ENCODE measurements at regions not wholly inside any gene's neighbourhood (a gene's known extent, or its start where the extent isn't known, plus 50 kb on each side); places are given as distances from the start of the nearest gene placed in this dataset.

DNA sequence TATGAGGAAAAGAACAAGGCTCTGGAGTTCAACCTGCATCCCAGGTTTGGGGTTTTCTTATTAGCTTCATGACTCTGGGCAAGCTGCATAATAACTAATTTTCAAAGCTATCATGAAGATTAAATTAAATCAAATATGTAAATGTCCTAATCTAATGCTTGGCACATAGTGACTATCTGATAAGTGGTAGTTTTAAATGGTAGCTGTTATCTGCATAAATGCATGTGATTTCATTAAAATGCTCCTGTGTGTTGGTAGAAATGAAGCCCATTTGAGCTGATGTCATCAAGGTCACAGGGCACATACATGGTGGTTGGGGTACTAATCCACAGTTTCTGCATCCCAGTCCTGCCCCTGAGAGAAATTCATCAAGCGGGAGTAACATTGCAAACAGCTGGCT is 428.8 kb downstream of the LRATD1 start:
- Histone ChIP-seq H3K27ac (ENCODE audit: low read depth, low read length) (no peak overlapping the region), H3K36me3 (ENCODE audit: control insufficient read depth, insufficient read depth, low read length) (no peaks in the 10 kb centered on the region), H3K9me3 (ENCODE audit: control insufficient read depth, insufficient read depth, low read depth, low read length) (0 out of 2 replicates have a peak, but pooled peaks cover 3% of the 10 kb centered on the region), H3K4me1 (ENCODE audit: control insufficient read depth, insufficient read depth, low read length) (0 out of 2 replicates have a peak, but pooled peaks cover 5% of the 10 kb centered on the region), H3K27me3 (ENCODE audit: control insufficient read depth, insufficient read depth, low read length) (no peaks in the 10 kb centered on the region), H3K9ac (ENCODE audit: low read length) (no peak overlapping the region), H3K4me3 (ENCODE audit: low read depth, low read length) (no peak overlapping the region)

- H3K4me3 ChIP-seq (ENCODE audit: low read depth, low read length), result no peak overlapping the region
- no peak overlapping the region for H3K9ac ChIP-seq (ENCODE audit: low read length)
- H3K4me1 ChIP-seq (ENCODE audit: control insufficient read depth, insufficient read depth, low read length), result 0 out of 2 replicates have a peak, but pooled peaks cover 4% of the 10 kb centered on the region
- H3K9me3 ChIP-seq (ENCODE audit: control insufficient read depth, insufficient read depth, low read depth, low read length), result 0 out of 2 replicates have a peak, but pooled peaks cover 3% of the 10 kb centered on the region
- no peak overlapping the region for H3K27ac ChIP-seq (ENCODE audit: low read depth, low read length)
- H3K27me3 ChIP-seq (ENCODE audit: control insufficient read depth, insufficient read depth, low read length), result no peaks in the 10 kb centered on the region
- H3K36me3 ChIP-seq (ENCODE audit: control insufficient read depth, insufficient read depth, low read length), result no peaks in the 10 kb centered on the region
Measured at GRCh38 chr2:15066138-15066537, 433.6 kb downstream of the LRATD1 start.

GRCh38 chr2:15069149-15069548 is 436.6 kb downstream of the LRATD1 start:
- H3K27ac ChIP-seq (ENCODE audit: low read depth, low read length), result no peak overlapping the region
- no peaks in the 10 kb centered on the region for H3K36me3 ChIP-seq (ENCODE audit: control insufficient read depth, insufficient read depth, low read length)
- H3K4me1 ChIP-seq (ENCODE audit: control insufficient read depth, insufficient read depth, low read length), result 0 out of 2 replicates have a peak, but pooled peaks cover 4% of the 10 kb centered on the region
- H3K27me3 ChIP-seq (ENCODE audit: control insufficient read depth, insufficient read depth, low read length), result no peaks in the 10 kb centered on the region
- no peak overlapping the region for H3K9ac ChIP-seq (ENCODE audit: low read length)
- 0 out of 2 replicates have a peak, but pooled peaks cover 3% of the 10 kb centered on the region for H3K9me3 ChIP-seq (ENCODE audit: control insufficient read depth, insufficient read depth, low read depth, low read length)
- no peak overlapping the region for H3K4me3 ChIP-seq (ENCODE audit: low read depth, low read length)

- Histone ChIP-seq H3K36me3 (ENCODE audit: control insufficient read depth, insufficient read depth, low read length) (no peaks in the 10 kb centered on the region), H3K4me1 (ENCODE audit: control insufficient read depth, insufficient read depth, low read length) (0 out of 2 replicates have a peak, but pooled peaks cover 4% of the 10 kb centered on the region), H3K27ac (ENCODE audit: low read depth, low read length) (no peak overlapping the region), H3K9ac (ENCODE audit: low read length) (no peak overlapping the region), H3K9me3 (ENCODE audit: control insufficient read depth, insufficient read depth, low read depth, low read length) (no peaks in the 10 kb centered on the region), H3K27me3 (ENCODE audit: control insufficient read depth, insufficient read depth, low read length) (no peaks in the 10 kb centered on the region), H3K4me3 (ENCODE audit: low read depth, low read length) (no peak overlapping the region)
Measured at GRCh38 chr2:15072836-15073235, 440.3 kb downstream of the LRATD1 start.

DNA sequence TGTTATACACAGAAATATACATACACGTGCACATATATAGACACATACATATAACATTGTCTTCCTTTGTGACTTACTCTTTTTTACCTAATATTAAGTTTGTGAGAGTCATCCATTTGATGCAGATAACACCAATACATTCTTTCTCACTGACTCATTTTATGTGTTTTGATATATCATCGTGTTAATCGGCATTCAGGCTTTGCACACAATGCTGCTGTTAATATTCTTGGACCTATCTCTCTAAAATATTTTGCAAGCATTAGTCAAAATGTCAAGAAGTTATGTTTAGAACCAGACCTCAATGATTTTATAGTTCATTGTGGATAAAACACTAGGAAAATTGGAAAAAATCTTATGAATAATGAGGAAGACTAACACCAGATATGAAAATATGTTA is 441.1 kb downstream of the LRATD1 start:
- Histone ChIP-seq H3K4me3 (ENCODE audit: low read depth, low read length) (no peak overlapping the region), H3K4me1 (ENCODE audit: control insufficient read depth, insufficient read depth, low read length) (0 out of 2 replicates have a peak, but pooled peaks cover 4% of the 10 kb centered on the region), H3K9me3 (ENCODE audit: control insufficient read depth, insufficient read depth, low read depth, low read length) (no peaks in the 10 kb centered on the region), H3K36me3 (ENCODE audit: control insufficient read depth, insufficient read depth, low read length) (no peaks in the 10 kb centered on the region), H3K27me3 (ENCODE audit: control insufficient read depth, insufficient read depth, low read length) (no peaks in the 10 kb centered on the region), H3K9ac (ENCODE audit: low read length) (no peak overlapping the region), H3K27ac (ENCODE audit: low read depth, low read length) (no peak overlapping the region)

GRCh38 chr2:15074319-15074718 is 441.8 kb downstream of the LRATD1 start:
- Histone ChIP-seq H3K36me3 (ENCODE audit: control insufficient read depth, insufficient read depth, low read length) (no peaks in the 10 kb centered on the region), H3K27me3 (ENCODE audit: control insufficient read depth, insufficient read depth, low read length) (no peaks in the 10 kb centered on the region), H3K9me3 (ENCODE audit: control insufficient read depth, insufficient read depth, low read depth, low read length) (no peaks in the 10 kb centered on the region), H3K27ac (ENCODE audit: low read depth, low read length) (no peak overlapping the region), H3K9ac (ENCODE audit: low read length) (no peak overlapping the region), H3K4me1 (ENCODE audit: control insufficient read depth, insufficient read depth, low read length) (no peaks in the 10 kb centered on the region), H3K4me3 (ENCODE audit: low read depth, low read length) (no peak overlapping the region)

DNA sequence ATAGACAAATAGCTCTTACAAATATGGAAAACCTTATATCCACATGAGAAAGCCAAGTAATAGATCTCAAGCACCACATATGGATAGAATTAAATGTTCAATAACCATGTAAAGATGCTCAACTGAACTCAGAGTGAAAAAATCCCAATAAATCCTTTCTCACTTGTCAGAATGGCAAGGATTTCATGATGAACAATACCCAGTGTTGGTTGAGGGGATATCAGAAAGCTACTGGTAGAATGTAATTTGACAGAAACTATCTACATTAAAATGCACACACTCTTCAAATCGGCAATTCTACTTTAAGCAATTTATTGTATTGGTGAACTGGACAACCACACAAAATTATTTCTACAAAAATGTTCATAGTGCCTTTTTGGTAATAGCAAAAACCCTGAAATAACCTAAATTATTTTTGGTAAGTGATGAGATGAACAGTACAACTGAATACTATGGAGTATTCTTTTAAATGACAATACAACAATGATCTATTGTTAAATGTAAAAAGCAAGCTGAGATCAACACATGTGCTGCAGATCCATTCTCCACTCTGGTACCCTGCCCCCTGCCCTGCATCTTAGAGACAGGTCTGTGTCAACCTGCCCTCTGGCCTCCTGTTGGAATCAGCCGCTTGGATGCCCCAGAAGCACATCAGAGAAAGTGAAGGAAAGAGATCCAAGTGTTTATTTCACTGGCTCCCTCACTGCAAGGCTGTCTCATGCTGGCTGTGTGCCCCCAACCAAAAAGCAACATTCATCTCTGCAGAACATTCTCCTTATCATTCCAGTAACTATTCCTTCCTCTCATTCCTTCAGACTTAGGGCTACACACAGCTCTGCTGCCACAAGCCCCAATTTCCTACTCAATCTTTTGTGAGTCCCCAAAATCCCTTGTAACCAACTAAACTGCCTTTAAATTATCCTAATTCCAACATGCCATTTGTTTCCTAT is 442.5 kb downstream of the LRATD1 start:
- H3K9ac ChIP-seq (ENCODE audit: low read length), result no peak overlapping the region
- H3K36me3 ChIP-seq (ENCODE audit: control insufficient read depth, insufficient read depth, low read length), result no peaks in the 10 kb centered on the region
- no peaks in the 10 kb centered on the region for H3K9me3 ChIP-seq (ENCODE audit: control insufficient read depth, insufficient read depth, low read depth, low read length)
- no peaks in the 10 kb centered on the region for H3K27me3 ChIP-seq (ENCODE audit: control insufficient read depth, insufficient read depth, low read length)
- H3K4me1 ChIP-seq (ENCODE audit: control insufficient read depth, insufficient read depth, low read length), result no peaks in the 10 kb centered on the region
- no peak overlapping the region for H3K27ac ChIP-seq (ENCODE audit: low read depth, low read length)
- H3K4me3 ChIP-seq (ENCODE audit: low read depth, low read length), result no peak overlapping the region

- no peaks in the 10 kb centered on the region for H3K36me3 ChIP-seq (ENCODE audit: control insufficient read depth, insufficient read depth, low read length)
- H3K27me3 ChIP-seq (ENCODE audit: control insufficient read depth, insufficient read depth, low read length), result no peaks in the 10 kb centered on the region
- H3K9me3 ChIP-seq (ENCODE audit: control insufficient read depth, insufficient read depth, low read depth, low read length), result no peaks in the 10 kb centered on the region
- H3K4me3 ChIP-seq (ENCODE audit: low read depth, low read length), result no peak overlapping the region
- no peak overlapping the region for H3K27ac ChIP-seq (ENCODE audit: low read depth, low read length)
- no peaks in the 10 kb centered on the region for H3K4me1 ChIP-seq (ENCODE audit: control insufficient read depth, insufficient read depth, low read length)
- H3K9ac ChIP-seq (ENCODE audit: low read length), result no peak overlapping the region
Measured at GRCh38 chr2:15076668-15077067, 444.2 kb downstream of the LRATD1 start.

GRCh38 chr2:15081356-15081755 is 448.8 kb downstream of the LRATD1 start:
- Histone ChIP-seq H3K4me1 (ENCODE audit: control insufficient read depth, insufficient read depth, low read length) (peaks cover 5% of the 10 kb centered on the region; the same call in 1 of the 2 replicates), H3K4me3 (ENCODE audit: low read depth, low read length) (no peak overlapping the region), H3K9ac (ENCODE audit: low read length) (no peak overlapping the region), H3K36me3 (ENCODE audit: control insufficient read depth, insufficient read depth, low read length) (no peaks in the 10 kb centered on the region), H3K27me3 (ENCODE audit: control insufficient read depth, insufficient read depth, low read length) (no peaks in the 10 kb centered on the region), H3K9me3 (ENCODE audit: control insufficient read depth, insufficient read depth, low read depth, low read length) (no peaks in the 10 kb centered on the region), H3K27ac (ENCODE audit: low read depth, low read length) (no peak overlapping the region)

- H3K36me3 ChIP-seq (ENCODE audit: control insufficient read depth, insufficient read depth, low read length), result no peaks in the 10 kb centered on the region
- no peaks in the 10 kb centered on the region for H3K27me3 ChIP-seq (ENCODE audit: control insufficient read depth, insufficient read depth, low read length)
- H3K9me3 ChIP-seq (ENCODE audit: control insufficient read depth, insufficient read depth, low read depth, low read length), result no peaks in the 10 kb centered on the region
- no peak overlapping the region for H3K27ac ChIP-seq (ENCODE audit: low read depth, low read length)
- H3K4me1 ChIP-seq (ENCODE audit: control insufficient read depth, insufficient read depth, low read length), result peaks cover 5% of the 10 kb centered on the region; the same call in 1 of the 2 replicates
- H3K9ac ChIP-seq (ENCODE audit: low read length), result no peak overlapping the region
- H3K4me3 ChIP-seq (ENCODE audit: low read depth, low read length), result no peak overlapping the region
Measured at GRCh38 chr2:15082105-15083058, 449.9 kb downstream of the LRATD1 start.
